Stimulated activated CD4-positive, alpha-beta T cell treated with anti-CD3 and anti-CD28 coated beads, Interleukin-1b, Interleukin-23, amount 100 ng/mL, for 1 hour (primary cell): ENCODE measurements at regions not wholly inside any gene's neighbourhood (a gene's known extent, or its start where the extent isn't known, plus 50 kb on each side); places are given as distances from the start of the nearest gene placed in this dataset.

Source experiments
- DNase-seq, 2 donors: peaks; one replicate each; pipeline ENCODE4 v3.0.0-alpha.2; 2020; ENCODE audit warnings: low read depth in 2 of 2

- DNase-seq: no peak
These were observed 74.9 kb downstream of the MIAT start for GRCh38 chr22:26732284-26732683.

- DNase-seq: no peak
These were observed 77.1 kb downstream of the MIAT start for GRCh38 chr22:26734339-26735018.

GRCh38 chr22:26735019-26735409, 77.6 kb downstream of the MIAT start:
- DNase-seq: no peak

GRCh38 chr22:26737262-26737661, 79.9 kb downstream of the MIAT start:
- no peak for DNase-seq

- DNase-seq: no peak
These were observed 82.9 kb downstream of the MIAT start for GRCh38 chr22:26740253-26740652.

GRCh38 chr22:26743149-26743548, 85.8 kb downstream of the MIAT start:
- no peak for DNase-seq

- no peak for DNase-seq
These were observed 87.8 kb downstream of the MIAT start for GRCh38 chr22:26744892-26745808.

- DNase-seq: no peak
These were observed 88.9 kb downstream of the MIAT start for GRCh38 chr22:26746311-26746710.

GRCh38 chr22:26748845-26749244, 91.5 kb downstream of the MIAT start:
- no peak for DNase-seq

GRCh38 chr22:26751217-26751616, 93.8 kb downstream of the MIAT start:
- no peak for DNase-seq

- no peak for DNase-seq
These were observed 95.9 kb downstream of the MIAT start for GRCh38 chr22:26753125-26753862.

- peak; percentile 12 to 20 for DNase-seq
These were observed 99.4 kb downstream of the MIAT start for GRCh38 chr22:26756675-26757293.

GRCh38 chr22:26757496-26757895, 100.1 kb downstream of the MIAT start:
- DNase-seq: no peak

- no peak for DNase-seq
These were observed 105.4 kb downstream of the MIAT start for GRCh38 chr22:26762503-26763472.

GRCh38 chr22:26763633-26764361, 106.4 kb downstream of the MIAT start:
- DNase-seq: no peak

- DNase-seq: no peak
These were observed 109.3 kb downstream of the MIAT start for GRCh38 chr22:26766510-26767350.

- no peak for DNase-seq
These were observed 110.2 kb downstream of the MIAT start for GRCh38 chr22:26767351-26768155.

GRCh38 chr22:26768156-26768515, 110.7 kb downstream of the MIAT start:
- no peak for DNase-seq
